IPS DF 6.9 (cell line): ENCODE measurements at regions not wholly inside any gene's neighbourhood (a gene's known extent, or its start where the extent isn't known, plus 50 kb on each side); places are given as distances from the start of the nearest gene placed in this dataset.
"Not testable (repeated sequence)": the region's sequence is repeated elsewhere in the genome, so short reads cannot be mapped to it uniquely, and the experiment has no call there.

Experiments used
- DNase-seq: peaks from one replicate; pipeline ENCODE4 v3.0.0-alpha.2; 2013; ENCODE audit warnings: low read depth, low spot score
- H3K27ac ChIP-seq: one replicate; pipeline ENCODE4 v1.5.1; 2013; ENCODE audit warnings: low read length, control low read depth
- H3K27me3 ChIP-seq: 2 replicates; pipeline ENCODE4 v1.6.1; 2013; ENCODE audit warnings: mild to moderate bottlenecking, low read length; ENCODE audit not compliant: control insufficient read depth, insufficient read depth
- H3K36me3 ChIP-seq: 2 replicates; pipeline ENCODE4 v1.6.1; 2013; ENCODE audit warnings: low read length; ENCODE audit not compliant: control insufficient read depth, insufficient read depth
- H3K4me1 ChIP-seq: 2 replicates; pipeline ENCODE4 v1.6.1; 2013; ENCODE audit warnings: low read length; ENCODE audit not compliant: control insufficient read depth, insufficient read depth
- H3K4me3 ChIP-seq: 2 replicates; pipeline ENCODE4 v1.5.1; 2013; ENCODE audit warnings: mild to moderate bottlenecking, low read length
- H3K9me3 ChIP-seq: 2 replicates; pipeline ENCODE4 v1.6.1; 2013; ENCODE audit warnings: low read length, inconsistent platforms; ENCODE audit not compliant: control insufficient read depth, insufficient read depth
- WGBS: extraction: QIAGEN DNeasy Blood & Tissue Kit; methylation state at CpG from one replicate; pipeline ENCODE4 v1.1.7; 2013; ENCODE audit warnings: mixed read lengths, missing lambda C conversion rate; ENCODE audit not compliant: insufficient read length, insufficient coverage; 5-methylcytosine and 5-hydroxymethylcytosine counted together

GRCh38 chr20:22045956-22046507 lies 340.6 kb downstream of the PAX1 start:
- H3K36me3 ChIP-seq, DNase-seq, H3K4me1 ChIP-seq, H3K27me3 ChIP-seq, H3K27ac ChIP-seq, H3K4me3 ChIP-seq, H3K9me3 ChIP-seq: not testable (repeated sequence)
- WGBS: no CpG with 5 or more reads among the region's 13 CpGs

GRCh38 chr20:22027423-22027822 lies 322.0 kb downstream of the PAX1 start:
- no peaks in the 10 kb centered on the region for H3K27me3 ChIP-seq
- H3K4me1 ChIP-seq: no peaks in the 10 kb centered on the region
- H3K4me3 ChIP-seq: no peak overlapping the region
- H3K9me3 ChIP-seq: no peaks in the 10 kb centered on the region
- no peaks in the 10 kb centered on the region for H3K36me3 ChIP-seq
- no peak overlapping the region for H3K27ac ChIP-seq
- WGBS: no CpG with 5 or more reads among the region's 1 CpG
- DNase-seq: no peak

GRCh38 chr20:22020201-22020600 lies 314.7 kb downstream of the PAX1 start:
- WGBS: no CpG with 5 or more reads among the region's 4 CpGs
- no peak overlapping the region for H3K27ac ChIP-seq
- no peak for DNase-seq
- H3K36me3 ChIP-seq: no peaks in the 10 kb centered on the region
- H3K4me1 ChIP-seq: no peaks in the 10 kb centered on the region
- no peaks in the 10 kb centered on the region for H3K9me3 ChIP-seq
- H3K27me3 ChIP-seq: no peaks in the 10 kb centered on the region
- H3K4me3 ChIP-seq: no peak overlapping the region

- Histone ChIP-seq H3K27ac (no peak overlapping the region), H3K4me1 (no peaks in the 10 kb centered on the region), H3K27me3 (no peaks in the 10 kb centered on the region), H3K36me3 (no peaks in the 10 kb centered on the region), H3K4me3 (no peak overlapping the region), H3K9me3 (no peaks in the 10 kb centered on the region)
- WGBS: no CpG with 5 or more reads among the region's 3 CpGs
- DNase-seq: no peak
Measured at GRCh38 chr20:22008456-22008855, 303.0 kb downstream of the PAX1 start.

- no peaks in the 10 kb centered on the region for H3K9me3 ChIP-seq
- H3K4me3 ChIP-seq: no peak overlapping the region
- no peak overlapping the region for H3K27ac ChIP-seq
- H3K27me3 ChIP-seq: no peaks in the 10 kb centered on the region
- no peaks in the 10 kb centered on the region for H3K4me1 ChIP-seq
- H3K36me3 ChIP-seq: no peaks in the 10 kb centered on the region
- no peak for DNase-seq
Measured at GRCh38 chr20:22006306-22006705, 300.8 kb downstream of the PAX1 start.

GRCh38 chr20:22005535-22005934 lies 300.1 kb downstream of the PAX1 start:
- H3K4me1 ChIP-seq: no peaks in the 10 kb centered on the region
- H3K36me3 ChIP-seq: no peaks in the 10 kb centered on the region
- no peak overlapping the region for H3K4me3 ChIP-seq
- no CpG with 5 or more reads among the region's 2 CpGs for WGBS
- no peaks in the 10 kb centered on the region for H3K9me3 ChIP-seq
- no peaks in the 10 kb centered on the region for H3K27me3 ChIP-seq
- DNase-seq: no peak
- no peak overlapping the region for H3K27ac ChIP-seq

GRCh38 chr20:22004946-22005345 lies 299.5 kb downstream of the PAX1 start:
- H3K27me3 ChIP-seq: no peaks in the 10 kb centered on the region
- no peaks in the 10 kb centered on the region for H3K4me1 ChIP-seq
- H3K36me3 ChIP-seq: no peaks in the 10 kb centered on the region
- no CpG with 5 or more reads among the region's 2 CpGs for WGBS
- no peak overlapping the region for H3K27ac ChIP-seq
- H3K9me3 ChIP-seq: no peaks in the 10 kb centered on the region
- DNase-seq: no peak
- H3K4me3 ChIP-seq: no peak overlapping the region

GRCh38 chr20:22003680-22004079 lies 298.2 kb downstream of the PAX1 start:
- no peaks in the 10 kb centered on the region for H3K27me3 ChIP-seq
- H3K9me3 ChIP-seq: no peaks in the 10 kb centered on the region

GRCh38 chr20:22001886-22002285 lies 296.4 kb downstream of the PAX1 start:
- WGBS: no CpG with 5 or more reads among the region's 1 CpG
- no peaks in the 10 kb centered on the region for H3K4me1 ChIP-seq
- DNase-seq: no peak

More at GRCh38 chr20:22003680-22004079, 298.2 kb downstream of the PAX1 start:
- Histone ChIP-seq H3K36me3 (no peaks in the 10 kb centered on the region), H3K4me1 (no peaks in the 10 kb centered on the region), H3K4me3 (no peak overlapping the region), H3K27ac (no peak overlapping the region)
- no peak for DNase-seq

GRCh38 chr20:21995461-21995860 lies 290.0 kb downstream of the PAX1 start:
- no peaks in the 10 kb centered on the region for H3K4me1 ChIP-seq
- H3K27me3 ChIP-seq: no peaks in the 10 kb centered on the region
- H3K4me3 ChIP-seq: no peak overlapping the region
- no peak for DNase-seq
- H3K9me3 ChIP-seq: no peaks in the 10 kb centered on the region
- WGBS: no CpG with 5 or more reads among the region's 2 CpGs
- no peak overlapping the region for H3K27ac ChIP-seq
- H3K36me3 ChIP-seq: no peaks in the 10 kb centered on the region

More at GRCh38 chr20:22001886-22002285, 296.4 kb downstream of the PAX1 start:
- Histone ChIP-seq H3K36me3 (no peaks in the 10 kb centered on the region), H3K27ac (no peak overlapping the region), H3K9me3 (no peaks in the 10 kb centered on the region), H3K27me3 (no peaks in the 10 kb centered on the region), H3K4me3 (no peak overlapping the region)

- WGBS: no CpG with 5 or more reads among the region's 2 CpGs
- no peaks in the 10 kb centered on the region for H3K27me3 ChIP-seq
Measured at GRCh38 chr20:21994203-21994602, 288.7 kb downstream of the PAX1 start.

More at GRCh38 chr20:21994203-21994602, 288.7 kb downstream of the PAX1 start:
- Histone ChIP-seq H3K4me1 (no peaks in the 10 kb centered on the region), H3K4me3 (no peak overlapping the region), H3K27ac (no peak overlapping the region), H3K9me3 (no peaks in the 10 kb centered on the region), H3K36me3 (no peaks in the 10 kb centered on the region)
- DNase-seq: no peak
